Nephron progenitor cell (in vitro differentiated cells): ENCODE measurements at regions not wholly inside any gene's neighbourhood (a gene's known extent, or its start where the extent isn't known, plus 50 kb on each side); places are given as distances from the start of the nearest gene placed in this dataset.

ENCODE experiments used
- DNase-seq: peaks from one replicate; pipeline ENCODE4 v3.0.0; 2021
- H3K27ac Mint-ChIP-seq: 2 replicates; pipeline ENCODE4 v1.8.0; 2021; ENCODE audit warnings: mild to moderate bottlenecking, moderate library complexity, mixed read lengths
- H3K27me3 Mint-ChIP-seq: 2 replicates; pipeline ENCODE4 v1.8.0; 2021; ENCODE audit warnings: mild to moderate bottlenecking, low read depth, mixed read lengths; ENCODE audit not compliant: poor library complexity
- H3K36me3 Mint-ChIP-seq: 2 replicates; pipeline ENCODE4 v1.8.0; 2021; ENCODE audit warnings: low read depth, mixed read lengths
- H3K4me1 Mint-ChIP-seq: 2 replicates; pipeline ENCODE4 v1.8.0; 2021; ENCODE audit warnings: mixed read lengths
- H3K4me3 Mint-ChIP-seq: 2 replicates; pipeline ENCODE4 v1.8.0; 2021; ENCODE audit warnings: mild to moderate bottlenecking, moderate library complexity, mixed read lengths
- H3K9me3 Mint-ChIP-seq: 2 replicates; pipeline ENCODE4 v1.8.0; 2021; ENCODE audit warnings: mild to moderate bottlenecking, moderate library complexity, mixed read lengths
- TF ChIP-seq, protein P1 (sequence below): fragments of 200-600 bp; sonication (generic); IDR thresholded peaks from 2 replicates; pipeline ENCODE4 v1.5.0; 2021; ENCODE audit warnings: antibody characterized with exemption

- TF ChIP-seq, protein P1, sequence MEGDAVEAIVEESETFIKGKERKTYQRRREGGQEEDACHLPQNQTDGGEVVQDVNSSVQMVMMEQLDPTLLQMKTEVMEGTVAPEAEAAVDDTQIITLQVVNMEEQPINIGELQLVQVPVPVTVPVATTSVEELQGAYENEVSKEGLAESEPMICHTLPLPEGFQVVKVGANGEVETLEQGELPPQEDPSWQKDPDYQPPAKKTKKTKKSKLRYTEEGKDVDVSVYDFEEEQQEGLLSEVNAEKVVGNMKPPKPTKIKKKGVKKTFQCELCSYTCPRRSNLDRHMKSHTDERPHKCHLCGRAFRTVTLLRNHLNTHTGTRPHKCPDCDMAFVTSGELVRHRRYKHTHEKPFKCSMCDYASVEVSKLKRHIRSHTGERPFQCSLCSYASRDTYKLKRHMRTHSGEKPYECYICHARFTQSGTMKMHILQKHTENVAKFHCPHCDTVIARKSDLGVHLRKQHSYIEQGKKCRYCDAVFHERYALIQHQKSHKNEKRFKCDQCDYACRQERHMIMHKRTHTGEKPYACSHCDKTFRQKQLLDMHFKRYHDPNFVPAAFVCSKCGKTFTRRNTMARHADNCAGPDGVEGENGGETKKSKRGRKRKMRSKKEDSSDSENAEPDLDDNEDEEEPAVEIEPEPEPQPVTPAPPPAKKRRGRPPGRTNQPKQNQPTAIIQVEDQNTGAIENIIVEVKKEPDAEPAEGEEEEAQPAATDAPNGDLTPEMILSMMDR, result no peak
- peaks cover 6% of the 10 kb centered on the region for H3K27me3 Mint-ChIP-seq
- DNase-seq, result no peak
Measured at GRCh38 chr13:26979334-26979733, 192.3 kb downstream of the USP12 start.

DNA sequence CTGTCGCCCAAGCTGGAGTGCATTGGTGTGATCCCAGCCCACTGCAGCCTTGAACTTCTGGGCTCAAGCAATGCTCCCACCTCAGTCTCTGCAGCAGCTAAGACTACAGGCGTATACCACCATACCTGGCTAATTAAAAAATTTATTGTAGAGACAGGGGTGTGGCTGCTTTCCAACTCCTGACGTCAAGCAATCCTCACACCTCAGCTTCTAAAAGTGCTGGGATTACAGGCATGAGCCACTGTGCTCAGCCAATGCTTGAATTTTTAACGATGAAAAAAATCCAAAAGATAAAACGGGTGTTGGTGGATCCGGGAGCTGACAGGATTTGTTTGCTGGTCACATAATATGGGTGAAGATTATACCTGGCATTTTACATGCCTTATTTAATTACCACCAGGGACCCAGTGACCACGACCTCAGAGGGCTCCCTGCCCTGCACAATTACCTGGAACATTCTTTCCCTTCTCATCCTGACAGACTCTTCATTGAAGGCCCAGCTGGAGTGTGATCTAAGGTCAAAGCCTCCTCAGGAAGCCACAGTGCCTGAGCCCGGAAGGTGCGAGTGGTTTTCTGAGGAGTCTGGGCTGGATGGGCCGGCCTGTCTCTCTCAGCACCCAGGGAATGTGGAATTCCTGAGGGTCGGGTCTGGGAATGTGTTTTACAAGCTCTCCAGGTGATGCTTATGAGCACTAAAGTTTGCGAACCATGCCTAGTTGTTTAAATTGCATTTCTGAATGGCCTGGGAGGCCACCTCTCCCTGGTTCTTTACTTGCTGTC, 193.3 kb downstream of the USP12 start:
- peaks cover 48% of the 10 kb centered on the region for H3K4me1 Mint-ChIP-seq
- no peaks in the 10 kb centered on the region for H3K36me3 Mint-ChIP-seq
- H3K27me3 Mint-ChIP-seq, result peaks cover 4% of the 10 kb centered on the region
- TF ChIP-seq, protein P1, result no peak
- H3K27ac Mint-ChIP-seq, result no peak overlapping the region
- no peak overlapping the region for H3K4me3 Mint-ChIP-seq
- H3K9me3 Mint-ChIP-seq, result no peaks in the 10 kb centered on the region
- peak; percentile 21 for DNase-seq

More at GRCh38 chr13:26979334-26979733, 192.3 kb downstream of the USP12 start:
- H3K4me3 Mint-ChIP-seq, result no peak overlapping the region
- H3K4me1 Mint-ChIP-seq, result peaks cover 59% of the 10 kb centered on the region
- no peaks in the 10 kb centered on the region for H3K9me3 Mint-ChIP-seq
- no peaks in the 10 kb centered on the region for H3K36me3 Mint-ChIP-seq
- no peak overlapping the region for H3K27ac Mint-ChIP-seq

DNA sequence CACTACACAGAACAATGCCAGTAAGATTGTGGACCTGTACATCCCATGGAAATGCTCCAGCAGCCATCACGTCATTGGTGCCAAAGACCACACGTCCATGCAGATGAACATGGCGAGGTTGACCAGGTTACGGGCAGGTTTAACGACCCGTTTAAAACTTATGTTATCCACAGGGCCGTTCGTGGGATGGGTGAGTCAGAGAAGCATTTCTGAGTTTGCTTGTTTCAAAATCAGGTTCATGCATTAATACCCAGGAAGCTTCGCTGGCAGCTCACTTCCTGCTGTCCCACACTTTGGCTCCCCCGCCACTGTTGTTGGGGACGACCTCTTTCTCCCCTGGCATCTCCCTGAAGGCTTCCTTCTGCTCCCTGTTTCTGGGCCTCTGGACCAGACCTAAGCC, 194.1 kb downstream of the USP12 start:
- Mint-ChIP-seq H3K4me1 (peaks cover 41% of the 10 kb centered on the region), H3K4me3 (no peak overlapping the region), H3K27me3 (peaks cover 4% of the 10 kb centered on the region), H3K36me3 (no peaks in the 10 kb centered on the region), H3K9me3 (no peaks in the 10 kb centered on the region), H3K27ac (no peak overlapping the region)
- TF ChIP-seq, protein P1, result no peak
- no peak for DNase-seq

GRCh38 chr13:26976313-26976712, 195.3 kb downstream of the USP12 start:
- Mint-ChIP-seq H3K27ac (no peak overlapping the region), H3K4me3 (no peak overlapping the region), H3K27me3 (peaks cover 4% of the 10 kb centered on the region), H3K4me1 (peaks cover 38% of the 10 kb centered on the region), H3K9me3 (no peaks in the 10 kb centered on the region), H3K36me3 (no peaks in the 10 kb centered on the region)
- no peak for DNase-seq
- TF ChIP-seq, protein P1, result no peak

- H3K36me3 Mint-ChIP-seq, result no peaks in the 10 kb centered on the region
- H3K4me3 Mint-ChIP-seq, result no peak overlapping the region
- peaks cover 28% of the 10 kb centered on the region for H3K4me1 Mint-ChIP-seq
- H3K27me3 Mint-ChIP-seq, result peaks cover 4% of the 10 kb centered on the region
- DNase-seq, result no peak
- H3K9me3 Mint-ChIP-seq, result no peaks in the 10 kb centered on the region
- no peak overlapping the region for H3K27ac Mint-ChIP-seq
- TF ChIP-seq, protein P1, result no peak
Measured at GRCh38 chr13:26973946-26974345, 197.7 kb downstream of the USP12 start.

- H3K36me3 Mint-ChIP-seq, result no peaks in the 10 kb centered on the region
- no peaks in the 10 kb centered on the region for H3K9me3 Mint-ChIP-seq
- DNase-seq, result no peak
- peaks cover 4% of the 10 kb centered on the region for H3K27me3 Mint-ChIP-seq
- no peak overlapping the region for H3K27ac Mint-ChIP-seq
- no peak overlapping the region for H3K4me3 Mint-ChIP-seq
- TF ChIP-seq, protein P1, result no peak
- peaks cover 28% of the 10 kb centered on the region for H3K4me1 Mint-ChIP-seq
Measured at GRCh38 chr13:26973295-26973694, 198.3 kb downstream of the USP12 start.
